CD4-positive, alpha-beta T cell treated with Interleukin-17A for 1 hour (primary cell): ENCODE measurements at regions not wholly inside any gene's neighbourhood (a gene's known extent, or its start where the extent isn't known, plus 50 kb on each side); places are given as distances from the start of the nearest gene placed in this dataset.

Experiments used
- DNase-seq: peaks from one replicate; pipeline ENCODE4 v3.0.0-alpha.2; 2020

- DNase-seq: no peak
Measured at GRCh38 chr11:69954756-69955155, 123.4 kb upstream of the ANO1 start.

- DNase-seq: no peak
Measured at GRCh38 chr11:69956669-69957190, 121.4 kb upstream of the ANO1 start.

DNA sequence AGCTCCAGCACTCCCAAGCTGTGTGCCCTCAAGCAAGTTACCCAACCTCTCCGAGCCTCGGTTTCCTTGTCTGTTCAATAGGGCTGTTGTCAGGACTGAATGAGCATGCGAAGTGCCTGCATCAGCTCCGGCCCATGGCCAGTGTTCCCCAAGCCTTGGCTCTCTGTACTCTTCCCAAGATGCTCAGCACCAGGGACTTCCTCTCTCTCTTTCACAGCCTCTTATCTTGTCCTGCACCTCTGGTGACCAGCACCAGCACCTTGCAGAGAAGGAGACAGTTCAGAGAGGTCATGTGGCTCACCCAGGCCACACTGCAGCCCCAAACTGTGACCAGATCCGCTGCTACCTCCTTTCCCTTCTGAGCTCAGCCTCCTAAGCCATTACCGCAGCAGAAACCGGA, 120.3 kb upstream of the ANO1 start:
- DNase-seq: no peak

DNA sequence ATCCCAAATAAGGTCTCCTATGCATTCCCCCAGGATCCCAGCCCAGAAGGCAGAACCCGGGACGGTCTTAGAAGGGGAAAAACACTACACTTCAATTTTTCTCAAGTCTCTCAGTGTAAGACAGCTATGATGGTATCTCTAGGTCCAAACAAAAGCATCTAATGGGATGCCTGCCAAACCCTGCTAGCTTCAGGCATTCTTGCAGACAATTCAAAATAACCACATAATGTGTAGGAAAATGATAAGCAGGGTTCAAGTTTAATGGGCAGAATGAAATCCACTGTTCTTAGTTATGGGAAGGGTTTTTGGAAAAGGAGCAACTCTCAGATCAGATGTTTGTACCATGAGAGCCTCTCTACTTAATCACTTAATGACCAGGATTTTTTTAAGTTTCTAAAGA, 119.8 kb upstream of the ANO1 start:
- no peak for DNase-seq

- DNase-seq: no peak
Measured at GRCh38 chr11:69959461-69959860, 118.7 kb upstream of the ANO1 start.

DNA sequence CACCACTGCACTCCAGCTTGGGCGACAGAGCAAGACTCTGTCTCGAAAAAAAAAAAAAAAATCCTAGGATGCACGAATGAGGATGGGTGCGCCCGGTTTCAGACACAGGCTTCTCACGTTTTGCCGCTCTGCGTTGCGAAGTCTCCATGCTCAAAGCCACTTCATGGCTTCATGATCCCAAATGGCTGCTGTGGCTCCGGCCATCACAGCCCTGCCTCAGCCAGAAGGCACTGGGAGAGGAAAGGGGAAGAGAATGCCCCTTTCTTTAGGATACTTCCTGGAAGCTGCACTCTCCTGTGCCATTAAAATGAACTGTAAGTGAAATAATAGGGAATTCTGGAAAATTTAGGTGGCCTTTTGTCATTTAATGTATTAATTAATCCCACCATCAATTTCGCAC, 116.4 kb upstream of the ANO1 start:
- no peak for DNase-seq

DNA sequence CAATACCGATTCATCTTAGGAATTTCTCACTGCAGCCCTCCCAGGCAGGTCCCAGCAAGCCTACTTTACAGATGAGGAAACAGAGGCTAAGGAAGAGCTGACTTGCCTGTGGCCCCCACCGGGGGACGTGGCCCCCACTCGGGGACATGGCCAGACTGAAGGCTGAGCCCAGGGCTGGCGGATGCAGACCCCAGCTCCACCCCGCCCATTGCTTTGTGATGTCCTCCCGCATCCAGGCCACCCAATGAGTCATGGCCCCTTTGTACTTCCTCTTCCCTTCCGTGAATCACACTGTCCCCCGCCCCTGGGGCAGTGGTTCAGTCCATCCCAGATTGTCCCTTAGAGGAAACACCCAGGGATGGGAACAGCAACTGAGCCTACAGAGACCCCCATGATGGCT, 116.0 kb upstream of the ANO1 start:
- DNase-seq: no peak

- DNase-seq: no peak
Measured at GRCh38 chr11:69963533-69964246, 114.4 kb upstream of the ANO1 start.

- no peak for DNase-seq
Measured at GRCh38 chr11:69964247-69964643, 113.9 kb upstream of the ANO1 start.

GRCh38 chr11:69965821-69966582, 112.1 kb upstream of the ANO1 start:
- no peak for DNase-seq

- no peak for DNase-seq
Measured at GRCh38 chr11:69966583-69966835, 111.6 kb upstream of the ANO1 start.

GRCh38 chr11:69966910-69967483, 111.1 kb upstream of the ANO1 start:
- no peak for DNase-seq

- DNase-seq: no peak
Measured at GRCh38 chr11:69967484-69967883, 110.6 kb upstream of the ANO1 start.

DNA sequence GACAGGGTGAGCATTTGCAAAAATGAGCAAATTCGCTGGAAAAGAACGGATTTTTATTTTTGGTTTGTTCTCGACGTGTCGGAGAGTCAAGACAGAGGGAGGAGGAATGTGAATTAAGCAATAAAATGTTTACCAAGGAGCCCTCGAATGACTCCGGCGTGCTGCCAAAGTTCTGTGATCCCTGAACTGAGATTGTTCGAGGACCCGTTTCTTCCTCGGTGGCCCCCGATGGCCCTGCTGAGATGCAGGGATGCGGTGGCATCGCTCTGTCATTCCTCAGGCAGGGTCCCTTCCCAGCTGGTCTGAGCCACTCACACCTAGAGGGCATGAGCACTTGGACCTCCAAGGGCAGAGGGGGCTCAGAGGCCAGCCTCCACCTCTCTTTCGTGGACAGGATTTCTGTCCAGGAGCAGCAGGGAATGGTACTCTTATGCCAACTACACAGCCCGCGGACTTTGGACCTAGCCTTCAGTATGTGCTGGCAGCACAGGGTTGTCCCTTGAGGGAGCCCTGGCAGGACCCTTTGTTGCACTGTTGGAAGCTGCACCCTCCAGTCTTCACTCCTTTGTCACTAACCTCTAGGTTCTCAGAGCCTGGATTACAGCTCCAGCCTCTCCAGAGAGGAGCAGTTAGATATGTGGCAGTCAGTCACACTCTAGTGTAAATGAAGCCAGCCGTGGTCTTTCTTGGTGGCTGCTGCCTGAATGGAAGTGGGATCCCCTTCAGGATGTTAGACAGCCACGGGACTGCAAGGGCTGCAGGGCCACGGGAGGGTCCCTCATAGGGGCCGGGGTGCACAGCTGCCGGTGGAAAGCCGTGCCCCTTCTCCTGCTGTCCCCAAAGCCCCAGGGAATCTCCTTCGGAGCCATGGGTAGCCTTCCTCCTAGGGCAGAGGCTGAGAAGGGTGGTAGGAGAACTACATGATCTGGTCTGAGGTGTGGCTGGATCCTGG, 109.4 kb upstream of the ANO1 start:
- DNase-seq: no peak

DNA sequence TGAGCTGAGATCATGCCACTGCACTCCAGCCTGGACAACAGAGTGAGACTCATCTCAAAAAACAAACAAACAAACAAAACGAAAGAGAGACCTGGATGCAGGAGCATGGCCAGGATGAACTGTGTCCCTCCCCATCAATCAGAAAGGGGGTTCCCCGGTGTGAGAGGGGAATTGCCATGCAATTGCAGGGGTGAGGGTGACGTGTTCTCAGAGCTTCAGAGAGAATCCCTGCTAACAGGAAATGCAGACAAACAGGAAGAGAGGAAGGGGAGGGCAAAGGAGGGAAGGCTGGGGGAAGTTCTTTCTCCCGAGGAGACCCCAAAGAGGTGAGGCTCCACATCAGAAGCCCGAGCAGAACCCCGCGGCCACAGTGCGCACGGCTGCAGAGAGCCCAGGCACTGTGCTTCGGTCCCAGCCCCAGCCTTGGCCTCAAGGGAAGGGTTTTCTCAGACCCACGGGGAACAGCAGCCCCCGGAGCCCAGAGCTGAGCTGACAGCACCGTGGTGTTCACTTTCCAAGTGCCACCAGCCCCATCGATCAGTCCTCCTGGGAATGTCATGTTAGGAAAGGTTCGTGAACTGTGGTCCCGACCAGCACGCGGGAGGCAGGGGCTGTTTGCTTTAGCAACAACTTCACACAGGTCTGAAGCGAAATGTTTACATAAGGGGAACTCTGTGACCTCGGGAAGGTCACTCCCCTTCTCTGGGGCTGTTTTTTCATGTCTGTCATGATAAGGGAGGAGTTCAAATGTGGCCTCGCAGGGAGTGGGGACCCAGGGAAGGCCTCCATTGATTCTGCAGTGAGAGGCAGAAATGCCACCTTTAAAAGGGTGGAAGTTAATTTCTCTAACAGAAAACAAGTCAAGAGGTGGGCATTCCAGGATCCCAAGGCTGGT, 108.0 kb upstream of the ANO1 start:
- no peak for DNase-seq

GRCh38 chr11:69970785-69971535, 107.2 kb upstream of the ANO1 start:
- DNase-seq: no peak

DNA sequence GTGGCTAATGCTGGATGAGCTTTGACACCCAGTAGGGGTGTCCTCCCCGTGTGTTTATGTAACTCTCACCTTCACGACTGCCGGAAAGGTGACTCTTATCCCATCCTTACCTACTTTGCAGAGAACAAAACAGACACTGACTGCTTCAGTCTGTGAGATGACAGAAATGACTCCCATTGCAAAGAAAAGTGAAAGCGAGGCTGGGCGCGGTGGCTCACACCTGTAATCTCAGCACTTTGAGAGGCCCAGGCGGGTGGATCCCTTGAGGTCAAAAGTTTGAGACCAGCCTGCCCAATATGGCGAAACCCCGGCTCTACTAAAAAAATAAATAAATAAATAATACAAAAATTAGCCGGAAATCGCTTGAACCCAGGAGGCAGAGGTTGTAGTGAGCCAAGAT, 106.4 kb upstream of the ANO1 start:
- DNase-seq: peak; percentile 19

DNA sequence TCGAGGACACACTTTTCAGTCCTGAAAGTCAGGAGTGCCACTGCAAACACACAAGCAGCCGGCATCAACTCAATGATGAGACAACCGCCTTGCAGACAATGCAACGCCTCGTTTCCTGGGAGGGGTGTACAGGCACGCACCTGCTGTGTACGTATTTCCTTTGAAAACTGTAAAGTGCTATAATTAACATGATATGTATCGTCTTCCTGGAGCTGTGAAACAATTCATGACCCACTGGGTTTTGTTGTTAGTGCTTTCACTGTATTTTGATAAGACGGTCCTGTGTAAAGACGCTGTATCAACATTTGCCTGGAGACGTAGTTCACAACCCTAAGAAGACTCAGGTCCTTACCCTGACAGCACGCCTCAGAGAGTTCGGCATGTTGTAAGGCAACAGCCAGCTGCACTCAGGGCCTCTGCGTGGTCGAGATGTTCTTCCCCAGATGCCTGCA, 105.7 kb upstream of the ANO1 start:
- DNase-seq: peak; percentile 37

DNA sequence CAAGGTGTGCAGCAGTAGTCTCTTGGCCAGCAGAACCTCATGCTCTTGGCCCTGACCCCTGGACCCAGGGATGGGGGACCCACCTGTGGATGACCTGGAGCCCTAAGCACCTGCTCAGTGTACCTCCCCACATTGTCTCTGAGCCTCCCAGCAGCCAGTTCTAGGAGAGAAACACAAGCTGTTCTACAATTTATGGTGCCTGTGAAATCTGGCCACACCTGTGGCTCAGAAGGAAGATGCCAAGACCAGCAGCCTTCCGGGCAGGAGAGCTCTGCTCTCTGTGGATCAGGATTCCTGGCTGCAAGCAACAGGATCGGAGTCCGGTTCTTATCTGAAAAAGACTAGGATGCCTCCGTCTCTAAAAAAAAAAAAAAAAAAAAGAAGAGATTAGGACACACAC, 103.6 kb upstream of the ANO1 start:
- no peak for DNase-seq

DNA sequence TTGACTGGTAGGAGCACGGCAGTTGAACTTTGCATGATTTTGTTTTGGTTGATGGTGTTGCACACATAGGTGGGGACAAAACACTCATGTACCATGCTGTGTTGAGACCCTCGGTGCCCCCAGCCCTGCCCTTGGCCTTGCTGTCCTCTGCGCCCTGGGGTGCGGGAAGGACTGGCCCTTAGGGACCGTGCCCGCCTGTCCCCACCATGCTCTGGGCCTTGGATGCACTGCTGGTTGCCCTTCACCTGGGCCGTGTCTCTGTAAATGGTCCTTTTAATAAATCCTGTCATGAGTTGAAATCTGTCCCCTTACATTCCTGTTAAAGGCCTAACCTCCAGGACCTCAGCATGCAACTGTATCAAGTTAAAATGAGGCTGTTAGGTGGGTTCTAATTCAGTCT, 102.3 kb upstream of the ANO1 start:
- DNase-seq: no peak

GRCh38 chr11:69976794-69977193, 101.3 kb upstream of the ANO1 start:
- no peak for DNase-seq
